ENCODE measurements at regions not wholly inside any gene's neighbourhood (a gene's known extent, or its start where the extent isn't known, plus 50 kb on each side); places are given as distances from the start of the nearest gene placed in this dataset.

- in situ Hi-C loops (cut with MboI), result no loop called here
- FAIRE-seq, result no peak
- H3K27ac ChIP-seq (ENCODE audit: extremely low read depth, low read depth, low read length), result no peak overlapping the region
- H3K4me3 ChIP-seq, result no peak overlapping the region
- H3K9ac ChIP-seq (ENCODE audit: insufficient read depth in 1 of 2, low read depth in 2 of 2, low read length in 2 of 2), result no peak overlapping the region
- intact Hi-C loops (cut with micrococcal nuclease), result no loop called here
- ATAC-seq, result no peak
- H4K20me1 ChIP-seq (replicated peaks; ENCODE audit: control insufficient read depth, insufficient read depth, low read length), result no peaks in the 10 kb centered on the region
- no peak overlapping the region for H3K4me2 ChIP-seq (ENCODE audit: insufficient read depth, low read length)
- H3K4me1 ChIP-seq (replicated peaks in 1 of 2; ENCODE audit: control insufficient read depth in 2 of 2, insufficient read depth in 2 of 2, low read length in 2 of 2), result no peaks in the 10 kb centered on the region; a peak in 1 of 5 replicates
- no peak overlapping the region for H2AFZ ChIP-seq (ENCODE audit: low read depth, low read length)
- TF ChIP-seq ZNF780A (CRISPR knock-in tag; IDR thresholded peaks at IDR 0.05) (no peak), ZBTB40 (IDR thresholded peaks at IDR 0.05) (no peak), ZBTB40 (CRISPR knock-in tag; IDR thresholded peaks at IDR 0.05) (no peak), KLF13 (tag; IDR thresholded peaks at IDR 0.05; ENCODE audit: borderline replicate concordance, low read depth) (no peak)
- TF ChIP-seq, protein P1, sequence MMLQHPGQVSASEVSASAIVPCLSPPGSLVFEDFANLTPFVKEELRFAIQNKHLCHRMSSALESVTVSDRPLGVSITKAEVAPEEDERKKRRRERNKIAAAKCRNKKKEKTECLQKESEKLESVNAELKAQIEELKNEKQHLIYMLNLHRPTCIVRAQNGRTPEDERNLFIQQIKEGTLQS (IDR thresholded peaks at IDR 0.05), result 0 out of 2 replicates have a peak, but pooled peaks have one; percentile 8
- TF ChIP-seq, protein P1 (CRISPR knock-in tag; conservative IDR thresholded peaks at IDR 0.05), result no peak
- no peaks in the 10 kb centered on the region for H3K79me2 ChIP-seq (ENCODE audit: control insufficient read depth, insufficient read depth, low read length)
- POLR2A ChIA-PET, result interaction anchor here (0.6 to 1.1 kb wide), 4 partner anchors 13 to 135 kb away, joined by 3 to 4 read pairs (median 4); no protein-coding TSS in a partner anchor
- no peak for DNase-seq (ENCODE audit: extremely low read depth in 1 of 4, low spot score in 3 of 4)
- H3K9me3 ChIP-seq (replicated peaks; ENCODE audit: control insufficient read depth, insufficient read depth, low read depth, low read length), result no peaks in the 10 kb centered on the region
- no peaks in the 10 kb centered on the region for H3K9me1 ChIP-seq (ENCODE audit: control insufficient read depth, insufficient read depth, low read length)
- BruUV-seq (replicated peaks), result no TSS peak
- peaks cover 0 to 25% of the 10 kb centered on the region in 2 experiments; a peak in 2 of 5 replicates for H3K27me3 ChIP-seq (ENCODE audit: control insufficient read depth in 2 of 2, insufficient read depth in 2 of 2, low read length in 2 of 2)
- CTCF ChIA-PET (ENCODE audit: low intra/inter-chr PET ratio), result no interaction called here
- WGBS (ENCODE audit: insufficient coverage, low coverage, missing lambda C conversion rate), result under 1% methylated on average over 13 of the region's 13 CpGs
- H3K36me3 ChIP-seq (ENCODE audit: control insufficient read depth, insufficient read depth, low read length), result no peaks in the 10 kb centered on the region
Measured at GRCh38 chr5:172530878-172531703, 76.8 kb upstream of the SH3PXD2B start.
